ENCODE measurements at regions not wholly inside any gene's neighbourhood (a gene's known extent, or its start where the extent isn't known, plus 50 kb on each side); places are given as distances from the start of the nearest gene placed in this dataset.

GRCh38 chr1:55311979-55312378, 96.8 kb upstream of the USP24 start:
- POLR2A ChIA-PET (ENCODE audit: low non-redundant PET), result no interaction called here
- no peak overlapping the region for H3K27ac ChIP-seq
- CTCF ChIA-PET, result no interaction called here
- no peak for DNase-seq (ENCODE audit: low spot score)
- TF ChIP-seq CTCF (conservative IDR thresholded peaks at IDR 0.05; ENCODE audit: low read depth), result no peak

- TF ChIP-seq CTCF (conservative IDR thresholded peaks at IDR 0.05; ENCODE audit: low read depth), result no peak
- H3K27ac ChIP-seq, result peak overlapping the region; percentile 58; the same call in 1 of the 2 replicates
- CTCF ChIA-PET, result no interaction called here
- peak; percentile 5 for DNase-seq (ENCODE audit: low spot score)
- POLR2A ChIA-PET (ENCODE audit: low non-redundant PET), result no interaction called here
Measured at GRCh38 chr1:55311057-55311641, 96.0 kb upstream of the USP24 start.

DNA sequence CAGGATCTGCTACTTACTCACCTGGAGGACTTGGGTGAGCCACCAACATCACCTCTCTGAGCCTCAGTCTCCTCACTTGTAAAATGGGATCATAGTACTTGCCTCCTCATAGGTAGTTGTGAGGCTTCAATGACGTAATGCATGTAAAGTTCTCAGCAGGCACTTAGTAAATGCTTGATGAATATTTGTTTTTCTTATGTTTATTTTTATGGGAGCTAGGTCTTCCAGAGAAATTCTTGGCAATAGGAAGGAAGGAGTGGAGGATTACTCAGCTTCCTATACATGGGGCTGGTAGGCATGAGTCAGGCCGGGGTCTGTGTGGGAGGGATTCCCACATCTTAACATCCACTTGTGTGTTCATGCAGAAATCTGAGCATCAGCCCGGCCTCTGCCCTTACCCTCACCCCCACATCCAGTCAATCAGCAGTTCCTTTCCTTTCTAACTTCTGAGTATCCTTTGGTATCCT, 95.4 kb upstream of the USP24 start:
- DNase-seq (ENCODE audit: low spot score), result peak; percentile 95
- ChIA-PET POLR2A (ENCODE audit: low non-redundant PET) (no interaction called here), CTCF (no interaction called here)
- H3K27ac ChIP-seq, result peak overlapping the region; percentile 58; the same call in 1 of the 2 replicates
- no peak for TF ChIP-seq CTCF (conservative IDR thresholded peaks at IDR 0.05; ENCODE audit: low read depth)

DNA sequence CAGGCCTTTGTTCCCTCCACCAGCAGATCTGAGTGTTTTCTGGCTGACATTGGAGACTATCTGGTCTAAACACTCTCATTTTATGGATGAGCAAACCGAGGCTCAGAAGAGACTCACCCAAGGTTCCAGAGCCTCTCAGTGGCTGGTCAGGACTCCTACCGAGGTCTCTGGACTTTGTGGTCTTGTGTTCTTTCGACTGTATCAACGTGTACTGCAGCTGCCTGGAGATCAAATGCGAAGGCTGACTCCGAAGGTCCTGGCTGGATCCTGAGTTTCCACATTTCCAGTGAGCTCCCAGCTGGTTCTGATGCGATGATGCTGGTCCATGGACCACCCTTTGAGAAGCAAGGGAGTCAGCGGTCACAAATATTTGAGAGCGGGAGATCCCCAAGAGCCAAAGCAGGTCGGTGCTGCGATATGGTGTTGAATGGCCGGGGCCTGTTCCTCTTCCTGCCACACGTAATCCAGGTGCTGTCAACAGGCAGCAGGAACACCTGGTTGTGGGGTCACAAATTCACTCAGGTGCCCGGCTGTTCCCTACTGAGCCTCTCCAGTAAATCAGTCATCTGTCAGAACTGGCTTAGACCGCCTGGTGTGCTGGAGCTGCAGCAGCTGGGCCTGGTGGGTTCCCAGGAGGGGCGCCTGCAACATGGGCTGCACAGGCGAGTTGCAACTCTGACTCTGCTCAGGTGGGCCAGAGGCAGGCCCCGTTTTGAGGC, 94.8 kb upstream of the USP24 start:
- no peak for DNase-seq (ENCODE audit: low spot score)
- CTCF ChIA-PET, result no interaction called here
- TF ChIP-seq CTCF (conservative IDR thresholded peaks at IDR 0.05; ENCODE audit: low read depth), result no peak
- POLR2A ChIA-PET (ENCODE audit: low non-redundant PET), result no interaction called here
- peak overlapping the region; percentile 58; the same call in 1 of the 2 replicates for H3K27ac ChIP-seq

GRCh38 chr1:55309053-55309452, 93.9 kb upstream of the USP24 start:
- CTCF ChIA-PET, result no interaction called here
- no peak for TF ChIP-seq CTCF (conservative IDR thresholded peaks at IDR 0.05; ENCODE audit: low read depth)
- H3K27ac ChIP-seq, result no peak overlapping the region

DNA sequence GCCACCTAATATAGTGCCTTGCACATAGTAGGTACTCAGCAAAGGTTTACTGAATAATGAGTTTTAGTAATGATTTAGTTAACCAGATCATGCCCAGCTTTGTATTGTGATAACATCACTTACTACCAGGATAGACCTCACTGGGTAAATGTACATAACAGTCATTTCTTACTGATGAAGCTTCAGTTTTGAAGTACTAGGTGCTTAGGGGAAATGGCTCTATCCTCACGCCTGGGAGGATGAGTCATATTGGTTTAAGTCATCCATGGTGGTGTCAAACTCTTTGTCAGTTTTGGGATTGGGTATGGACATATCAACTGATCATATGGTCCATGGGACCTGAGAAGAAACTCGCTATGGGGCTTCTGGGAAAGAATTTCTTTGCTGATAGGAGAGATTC, 90.6 kb upstream of the USP24 start:
- POLR2A ChIA-PET (ENCODE audit: low non-redundant PET), result no interaction called here
- no peak for DNase-seq (ENCODE audit: low spot score)
- no peak overlapping the region for H3K27ac ChIP-seq
- CTCF ChIA-PET, result no interaction called here
- no peak for TF ChIP-seq CTCF (conservative IDR thresholded peaks at IDR 0.05; ENCODE audit: low read depth)

More at GRCh38 chr1:55309053-55309452, 93.9 kb upstream of the USP24 start:
- POLR2A ChIA-PET (ENCODE audit: low non-redundant PET), result no interaction called here
- DNase-seq (ENCODE audit: low spot score), result no peak

Data from RWPE1 (cell line).